H1 (cell line): ENCODE measurements at regions not wholly inside any gene's neighbourhood (a gene's known extent, or its start where the extent isn't known, plus 50 kb on each side); places are given as distances from the start of the nearest gene placed in this dataset.

Experiments
- CTCF ChIA-PET: fragments of 300-600 bp; sonication (Branson Sonifier 250); formaldehyde crosslinking; loops from one replicate; lab custom pipeline; 2021; ENCODE audit not compliant: partially characterized antibody; lab: Charles Lee
- POLR2A ChIA-PET: fragments of 300-600 bp; sonication (Branson Sonifier 250); formaldehyde crosslinking; loops from one replicate; lab custom pipeline; 2021; ENCODE audit warnings: inconsistent platforms; ENCODE audit not compliant: partially characterized antibody; lab: Charles Lee
- DNase-seq, 2 experiments: peaks; one replicate each; pipeline versions ENCODE4 v3.0.0 to v3.0.0-alpha.2; 2010 to 2022; ENCODE audit warnings: low spot score in 2 of 2, low read depth in 1 of 2, mixed read lengths in 1 of 2
- FAIRE-seq: peaks from 2 replicates; lab custom pipeline; 2011; peaks lifted over from hg19 to GRCh38; lab: Jason Lieb, UNC
- H2AFZ ChIP-seq: 2 replicates; pipeline ENCODE4 v1.8.1; 2012; ENCODE audit warnings: low read length, inconsistent platforms
- H2AK5ac ChIP-seq: 2 replicates; pipeline ENCODE4 v1.6.1; 2013; ENCODE audit warnings: low read depth, low read length
- H2BK120ac ChIP-seq: replicated peaks from 2 replicates; pipeline ENCODE3; 2013; ENCODE audit warnings: low read depth, low read length, inconsistent platforms
- H2BK12ac ChIP-seq: 2 replicates; pipeline ENCODE4 v1.6.1; 2013; ENCODE audit warnings: low read depth, low read length
- H2BK15ac ChIP-seq: 2 replicates; pipeline ENCODE4 v1.6.1; 2013; ENCODE audit warnings: low read length
- H2BK20ac ChIP-seq: 2 replicates; pipeline ENCODE4 v1.6.1; 2013; ENCODE audit warnings: low read length
- H2BK5ac ChIP-seq: 2 replicates; pipeline ENCODE4 v1.6.1; 2013; ENCODE audit warnings: low read depth, low read length
- H3K14ac ChIP-seq: 2 replicates; pipeline ENCODE4 v1.6.1; 2013; ENCODE audit warnings: inconsistent platforms; ENCODE audit not compliant: insufficient read length
- H3K18ac ChIP-seq: 2 replicates; pipeline ENCODE4 v1.6.1; 2013; ENCODE audit warnings: low read length; ENCODE audit errors: extremely low read depth
- H3K23ac ChIP-seq: 2 replicates; pipeline ENCODE4 v1.6.1; 2013; ENCODE audit warnings: inconsistent platforms; ENCODE audit not compliant: insufficient read length
- H3K23me2 ChIP-seq: 2 replicates; pipeline ENCODE4 v1.6.1; 2013; ENCODE audit warnings: low read depth, low read length
- H3K27ac ChIP-seq: 2 replicates; pipeline ENCODE4 v1.6.1; 2011; ENCODE audit warnings: low read depth, low read length, inconsistent platforms
- H3K27me3 ChIP-seq, 4 experiments: replicated peaks in 1 of 4; 1 replicate in 1 of 4; 2 replicates in 3 of 4; pipeline versions ENCODE4 v1.6.1 to v1.8.1; 2011 to 2013; ENCODE audit warnings: low read length in 3 of 4, mild to moderate bottlenecking in 3 of 4, inconsistent platforms in 2 of 4, mixed read lengths in 2 of 4, moderate library complexity in 1 of 4; ENCODE audit not compliant: control insufficient read depth in 3 of 4, insufficient read depth in 3 of 4; ENCODE audit errors: extremely low read depth in 1 of 4
- H3K36me3 ChIP-seq, 4 experiments: 2 replicates each; pipeline versions ENCODE4 v1.6.1 to v1.8.1; 2011 to 2013; ENCODE audit warnings: mild to moderate bottlenecking in 4 of 4, low read length in 3 of 4, moderate library complexity in 2 of 4, control low read depth in 1 of 4, inconsistent platforms in 1 of 4; ENCODE audit not compliant: insufficient read depth in 4 of 4, control insufficient read depth in 2 of 4
- H3K4ac ChIP-seq: replicated peaks from 2 replicates; pipeline ENCODE3; 2013; ENCODE audit warnings: low read length, low read depth, mixed read lengths, inconsistent platforms; ENCODE audit not compliant: insufficient read length
- H3K4me1 ChIP-seq, 4 experiments: replicated peaks in 1 of 4; 1 replicate in 1 of 4; 2 replicates in 3 of 4; pipeline versions ENCODE4 v1.6.1 to v1.8.1; 2011 to 2013; ENCODE audit warnings: low read length in 3 of 4, inconsistent platforms in 2 of 4, mixed read lengths in 1 of 4; ENCODE audit not compliant: insufficient read depth in 4 of 4, control insufficient read depth in 3 of 4
- H3K4me2 ChIP-seq, 2 experiments: 2 replicates each; pipeline versions ENCODE4 v1.6.1 to v1.8.1; 2011 to 2013; ENCODE audit warnings: low read depth in 2 of 2, low read length in 2 of 2, control low read depth in 1 of 2, inconsistent platforms in 1 of 2, mild to moderate bottlenecking in 1 of 2; ENCODE audit not compliant: insufficient read depth in 1 of 2
- H3K4me3 ChIP-seq, 4 experiments: fragments of 200-600, 300-600 bp in 1 of 4; sonication (generic), shearing (Covaris generic), sonication (Bioruptor Twin) in 1 of 4; 2 replicates each; pipeline versions ENCODE4 v1.5.1 to v1.8.1; 2011 to 2016; ENCODE audit warnings: low read length in 4 of 4, low read depth in 3 of 4, control low read depth in 2 of 4, inconsistent platforms in 2 of 4, mild to moderate bottlenecking in 2 of 4, mixed read lengths in 1 of 4, moderate library complexity in 1 of 4; ENCODE audit not compliant: insufficient read depth in 2 of 4; ENCODE audit errors: extremely low read depth in 1 of 4
- H3K56ac ChIP-seq: replicated peaks from 2 replicates; pipeline ENCODE3; 2013; ENCODE audit warnings: low read depth, mild to moderate bottlenecking, mixed read lengths, low read length, inconsistent platforms; ENCODE audit not compliant: insufficient read length
- H3K79me1 ChIP-seq: 2 replicates; pipeline ENCODE4 v1.6.1; 2013; ENCODE audit warnings: low read depth, low read length, control low read depth
- H3K79me2 ChIP-seq, 2 experiments: 2 replicates each; pipeline versions ENCODE4 v1.6.1 to v1.8.1; 2012 to 2013; ENCODE audit warnings: low read length in 2 of 2, mild to moderate bottlenecking in 2 of 2, inconsistent platforms in 1 of 2; ENCODE audit not compliant: insufficient read depth in 2 of 2, control insufficient read depth in 1 of 2
- H3K9ac ChIP-seq, 4 experiments: replicated peaks in 1 of 4; 1 replicate in 1 of 4; 2 replicates in 3 of 4; pipeline versions ENCODE4 v1.6.1 to v1.8.1; 2011 to 2013; ENCODE audit warnings: low read depth in 3 of 4, low read length in 3 of 4, control low read depth in 2 of 4, mild to moderate bottlenecking in 2 of 4, moderate library complexity in 2 of 4, inconsistent platforms in 1 of 4; ENCODE audit errors: extremely low read depth in 1 of 4
- H3K9me3 ChIP-seq, 2 experiments: 2 replicates each; pipeline versions ENCODE4 v1.6.1 to v1.8.1; 2012 to 2013; ENCODE audit warnings: mild to moderate bottlenecking in 2 of 2, moderate library complexity in 2 of 2, control low read depth in 1 of 2, inconsistent platforms in 1 of 2, low read depth in 1 of 2, low read length in 1 of 2, mixed read lengths in 1 of 2; ENCODE audit not compliant: insufficient read depth in 2 of 2
- H4K20me1 ChIP-seq, 2 experiments: replicated peaks in 1 of 2; 2 replicates each; pipeline versions ENCODE3 to v1.8.1; 2011 to 2013; ENCODE audit warnings: inconsistent platforms in 2 of 2, low read length in 2 of 2, mild to moderate bottlenecking in 1 of 2; ENCODE audit not compliant: insufficient read depth in 2 of 2, control insufficient read depth in 1 of 2
- H4K5ac ChIP-seq: 2 replicates; pipeline ENCODE4 v1.6.1; 2013; ENCODE audit warnings: low read length, low read depth, mixed read lengths, inconsistent platforms; ENCODE audit not compliant: insufficient read length
- H4K8ac ChIP-seq: 2 replicates; pipeline ENCODE4 v1.8.0; 2013; ENCODE audit warnings: mild to moderate bottlenecking, moderate library complexity, low read length, inconsistent platforms; ENCODE audit not compliant: insufficient read depth; ENCODE audit errors: extremely low read depth
- H4K91ac ChIP-seq: replicated peaks from 2 replicates; pipeline ENCODE3; 2013; ENCODE audit warnings: low read length, mixed read lengths, inconsistent platforms; ENCODE audit not compliant: insufficient read length
- HDAC6 ChIP-seq: IDR thresholded peaks from one replicate; pipeline ENCODE4 v1.7.1; 2012; ENCODE audit warnings: low read depth, mild to moderate bottlenecking, inconsistent platforms, low read length, moderate library complexity
- KDM4A ChIP-seq: IDR thresholded peaks from one replicate; pipeline ENCODE4 v1.7.1; 2012; ENCODE audit warnings: low read depth, mild to moderate bottlenecking, moderate library complexity, low read length, inconsistent platforms; ENCODE audit not compliant: severe bottlenecking
- RNF2 ChIP-seq: fragments of 200-900, 300-1000 bp; sonication (generic); IDR thresholded peaks from 2 replicates; pipeline ENCODE4 v1.7.1; 2016; ENCODE audit warnings: borderline replicate concordance, low read depth, mild to moderate bottlenecking, antibody characterized with exemption, low read length; ENCODE audit not compliant: poor library complexity, severe bottlenecking; ENCODE audit errors: missing control alignments
- TEAD4 ChIP-seq: IDR thresholded peaks from 2 replicates; pipeline ENCODE4 v1.6.1; 2012; ENCODE audit warnings: low read depth, low read length, inconsistent platforms, mixed read lengths
- WGBS, 2 experiments: shearing (Covaris generic) in 1 of 2; methylation state at CpG; one replicate each; pipeline versions ENCODE4 v1.1.6 to v1.1.7; 2013 to 2015; ENCODE audit warnings: low lambda C conversion rate in 2 of 2, mixed read lengths in 2 of 2, inconsistent platforms in 1 of 2, low coverage in 1 of 2, missing lambda C conversion rate in 1 of 2; ENCODE audit not compliant: insufficient replicate concordance in 2 of 2, insufficient coverage in 1 of 2, insufficient read length in 1 of 2; ENCODE audit errors: extremely low coverage in 1 of 2, missing lambda C conversion rate in 1 of 2; 5-methylcytosine and 5-hydroxymethylcytosine counted together

GRCh38 chr15:81858586-81858985, 187.2 kb downstream of the MEX3B start:
- no peak for FAIRE-seq
- no peak overlapping the region for H4K91ac ChIP-seq
- H3K9me3 ChIP-seq: no peaks in the 10 kb centered on the region
- H2AK5ac ChIP-seq: no peak overlapping the region
- H2BK20ac ChIP-seq: no peak overlapping the region
- H3K79me1 ChIP-seq: no peaks in the 10 kb centered on the region
- H3K23ac ChIP-seq: no peak overlapping the region
- DNase-seq: no peak
- H3K18ac ChIP-seq: no peak overlapping the region
- no peak overlapping the region for H3K4me3 ChIP-seq
- no peak overlapping the region for H3K27ac ChIP-seq
- no peak overlapping the region for H2BK5ac ChIP-seq
- H3K23me2 ChIP-seq: no peaks in the 10 kb centered on the region
- H2BK120ac ChIP-seq: no peak overlapping the region
- 83% methylated on average over 3 of the region's 3 CpGs; no CpG with 5 or more reads in 1 of the 2 experiments for WGBS, 2 experiments
- H3K4me1 ChIP-seq: no peaks in the 10 kb centered on the region
- POLR2A ChIA-PET: interaction anchor here (1.8 kb wide), 1 partner anchor 11 kb away, joined by 4 read pairs; no protein-coding TSS in a partner anchor
- H3K14ac ChIP-seq: no peak overlapping the region
- H3K56ac ChIP-seq: no peak overlapping the region
- H3K36me3 ChIP-seq: no peaks in the 10 kb centered on the region
- no peak overlapping the region for H3K4me2 ChIP-seq
- H4K20me1 ChIP-seq: no peaks in the 10 kb centered on the region
- H3K4ac ChIP-seq: no peak overlapping the region
- no peaks in the 10 kb centered on the region for H3K79me2 ChIP-seq
- no peak overlapping the region for H4K8ac ChIP-seq
- H3K9ac ChIP-seq: no peak overlapping the region
- no peak overlapping the region for H2BK12ac ChIP-seq
- no peak overlapping the region for H4K5ac ChIP-seq
- H2AFZ ChIP-seq: no peak overlapping the region
- no peak overlapping the region for H2BK15ac ChIP-seq
- CTCF ChIA-PET: interaction anchor here (1.0 kb wide), 1 partner anchor 23 kb away, joined by 3 read pairs; no protein-coding TSS in a partner anchor
- no peaks in the 10 kb centered on the region for H3K27me3 ChIP-seq
- TF ChIP-seq HDAC6 (no peak), TEAD4 (no peak), KDM4A (no peak), RNF2 (no peak)
